Keratinocyte (primary cell): ENCODE measurements at regions not wholly inside any gene's neighbourhood (a gene's known extent, or its start where the extent isn't known, plus 50 kb on each side); places are given as distances from the start of the nearest gene placed in this dataset.

ENCODE experiments used
- DNase-seq: peaks from one replicate; pipeline ENCODE4 v3.0.0-alpha.2; 2011; ENCODE audit warnings: low read depth, missing footprints, low spot score
- FAIRE-seq: peaks from 2 replicates; lab custom pipeline; 2011; peaks lifted over from hg19 to GRCh38; lab: Jason Lieb, UNC
- H2AFZ ChIP-seq: 2 replicates; pipeline ENCODE4 v1.6.0; 2012; ENCODE audit warnings: low read length, control low read depth, inconsistent platforms; ENCODE audit not compliant: control insufficient read depth
- H3K27ac ChIP-seq: 2 replicates; pipeline ENCODE4 v1.5.1; 2011; ENCODE audit warnings: low read length; ENCODE audit not compliant: control insufficient read depth, insufficient read depth
- H3K27me3 ChIP-seq: 3 replicates; pipeline ENCODE4 v1.6.0; 2011; ENCODE audit warnings: low read length; ENCODE audit not compliant: control insufficient read depth, insufficient read depth; ENCODE audit errors: extremely low read depth
- H3K36me3 ChIP-seq, 2 experiments: 2 replicates in 1 of 2; 3 replicates in 1 of 2; pipeline ENCODE4 v1.5.1; 2011; ENCODE audit warnings: low read length in 2 of 2, mild to moderate bottlenecking in 1 of 2; ENCODE audit not compliant: control insufficient read depth in 2 of 2, insufficient read depth in 2 of 2; ENCODE audit errors: extremely low read depth in 1 of 2
- H3K4me1 ChIP-seq: 3 replicates; pipeline ENCODE4 v1.5.1; 2011; ENCODE audit warnings: low read length; ENCODE audit not compliant: control insufficient read depth, insufficient read depth; ENCODE audit errors: extremely low read depth
- H3K4me2 ChIP-seq: 3 replicates; pipeline ENCODE4 v1.6.0; 2011; ENCODE audit warnings: low read depth, low read length; ENCODE audit not compliant: control insufficient read depth, insufficient read depth; ENCODE audit errors: extremely low read depth
- H3K4me3 ChIP-seq, 3 experiments: fragments of 200-600 bp in 1 of 3; sonication (generic) in 1 of 3; 2 replicates in 2 of 3; 3 replicates in 1 of 3; pipeline ENCODE4 v1.5.1; 2011 to 2016; ENCODE audit warnings: low read length in 3 of 3, mild to moderate bottlenecking in 3 of 3, control low read depth in 2 of 3, inconsistent platforms in 1 of 3, low read depth in 1 of 3, mixed read lengths in 1 of 3, mixed run types in 1 of 3, moderate library complexity in 1 of 3; ENCODE audit not compliant: control insufficient read depth in 2 of 3, insufficient read depth in 2 of 3; ENCODE audit errors: extremely low read depth in 1 of 3
- H3K79me2 ChIP-seq: 2 replicates; pipeline ENCODE4 v1.6.0; 2012; ENCODE audit warnings: low read length; ENCODE audit not compliant: control insufficient read depth, insufficient read depth
- H3K9ac ChIP-seq: 3 replicates; pipeline ENCODE4 v1.6.0; 2011; ENCODE audit warnings: low read length; ENCODE audit not compliant: control insufficient read depth, insufficient read depth; ENCODE audit errors: extremely low read depth
- H3K9me1 ChIP-seq: 3 replicates; pipeline ENCODE4 v1.6.0; 2011; ENCODE audit warnings: low read length; ENCODE audit not compliant: control insufficient read depth, insufficient read depth; ENCODE audit errors: extremely low read depth
- H3K9me3 ChIP-seq: 2 replicates; pipeline ENCODE4 v1.5.1; 2012; ENCODE audit warnings: low read depth, low read length; ENCODE audit not compliant: control insufficient read depth
- H4K20me1 ChIP-seq: 3 replicates; pipeline ENCODE4 v1.6.0; 2011; ENCODE audit warnings: low read length; ENCODE audit not compliant: control insufficient read depth, insufficient read depth; ENCODE audit errors: extremely low read depth
- EZH2 ChIP-seq: IDR thresholded peaks from one replicate; pipeline ENCODE4 v1.6.1; 2012; ENCODE audit warnings: inconsistent platforms, mild to moderate bottlenecking, low read length, moderate library complexity
- dilution Hi-C: fragments of 300-500 bp; cut with MboI; formaldehyde crosslinking; loops from one replicate; pipeline ENCODE4 v1.7.0; 2020; ENCODE audit warnings: low sequenced_read_pairs; ENCODE audit not compliant: extremely low pct_ligation_motif_present
- TF ChIP-seq, protein P1 (sequence below), 3 experiments: IDR thresholded peaks in 1 of 3; conservative IDR thresholded peaks in 1 of 3; optimal IDR thresholded peaks in 1 of 3; 2 replicates in 2 of 3; 3 replicates in 1 of 3; pipeline versions ENCODE3 to v1.5.1; 2011; ENCODE audit warnings: low read length in 3 of 3, mild to moderate bottlenecking in 3 of 3, moderate library complexity in 2 of 3, control low read depth in 1 of 3, inconsistent platforms in 1 of 3; ENCODE audit not compliant: insufficient read depth in 2 of 3; ENCODE audit errors: extremely low read depth in 1 of 3

DNA sequence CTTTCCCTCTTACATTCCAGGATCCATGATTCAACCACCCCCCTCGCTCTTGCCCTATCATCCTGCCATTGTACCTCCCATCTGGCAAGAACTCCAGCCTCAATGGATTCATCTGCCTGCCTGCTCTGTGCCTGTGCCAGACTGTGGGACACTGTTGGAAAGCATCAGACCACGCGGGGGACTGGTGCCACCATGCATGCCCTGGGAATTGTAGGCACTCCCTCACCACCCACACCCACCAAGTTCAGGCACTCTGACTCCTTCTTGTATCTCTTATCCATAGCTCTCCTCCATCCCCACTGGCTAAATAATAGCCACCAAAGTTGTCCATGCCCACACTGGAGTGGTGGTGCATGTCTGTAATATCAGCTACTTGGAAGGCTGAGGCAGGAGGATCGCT lies 143.8 kb downstream of the TPRA1 start:
- no peaks in the 10 kb centered on the region for H4K20me1 ChIP-seq
- H3K79me2 ChIP-seq = no peaks in the 10 kb centered on the region
- no peak overlapping the region for H3K4me3 ChIP-seq
- TF ChIP-seq, protein P1, sequence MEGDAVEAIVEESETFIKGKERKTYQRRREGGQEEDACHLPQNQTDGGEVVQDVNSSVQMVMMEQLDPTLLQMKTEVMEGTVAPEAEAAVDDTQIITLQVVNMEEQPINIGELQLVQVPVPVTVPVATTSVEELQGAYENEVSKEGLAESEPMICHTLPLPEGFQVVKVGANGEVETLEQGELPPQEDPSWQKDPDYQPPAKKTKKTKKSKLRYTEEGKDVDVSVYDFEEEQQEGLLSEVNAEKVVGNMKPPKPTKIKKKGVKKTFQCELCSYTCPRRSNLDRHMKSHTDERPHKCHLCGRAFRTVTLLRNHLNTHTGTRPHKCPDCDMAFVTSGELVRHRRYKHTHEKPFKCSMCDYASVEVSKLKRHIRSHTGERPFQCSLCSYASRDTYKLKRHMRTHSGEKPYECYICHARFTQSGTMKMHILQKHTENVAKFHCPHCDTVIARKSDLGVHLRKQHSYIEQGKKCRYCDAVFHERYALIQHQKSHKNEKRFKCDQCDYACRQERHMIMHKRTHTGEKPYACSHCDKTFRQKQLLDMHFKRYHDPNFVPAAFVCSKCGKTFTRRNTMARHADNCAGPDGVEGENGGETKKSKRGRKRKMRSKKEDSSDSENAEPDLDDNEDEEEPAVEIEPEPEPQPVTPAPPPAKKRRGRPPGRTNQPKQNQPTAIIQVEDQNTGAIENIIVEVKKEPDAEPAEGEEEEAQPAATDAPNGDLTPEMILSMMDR (optimal IDR thresholded peaks at IDR 0.05 in 1 of 3, IDR thresholded peaks at IDR 0.05 in 1 of 3, conservative IDR thresholded peaks at IDR 0.05 in 1 of 3; ENCODE audit: extremely low read depth in 1 of 3, insufficient read depth in 2 of 3, low read length in 3 of 3) = no peak
- TF ChIP-seq EZH2 = no peak
- no peak overlapping the region for H3K27ac ChIP-seq
- no peaks in the 10 kb centered on the region for H3K9me3 ChIP-seq
- DNase-seq (no peak), FAIRE-seq (no peak)
- H2AFZ ChIP-seq = no peak overlapping the region
- H3K4me2 ChIP-seq = no peak overlapping the region
- H3K9ac ChIP-seq = no peak overlapping the region
- H3K27me3 ChIP-seq = no peaks in the 10 kb centered on the region
- dilution Hi-C loops = no loop called here
- peaks cover 12% of the 10 kb centered on the region for H3K4me1 ChIP-seq
- no peaks in the 10 kb centered on the region for H3K9me1 ChIP-seq
- no peaks in the 10 kb centered on the region for H3K36me3 ChIP-seq

DNA sequence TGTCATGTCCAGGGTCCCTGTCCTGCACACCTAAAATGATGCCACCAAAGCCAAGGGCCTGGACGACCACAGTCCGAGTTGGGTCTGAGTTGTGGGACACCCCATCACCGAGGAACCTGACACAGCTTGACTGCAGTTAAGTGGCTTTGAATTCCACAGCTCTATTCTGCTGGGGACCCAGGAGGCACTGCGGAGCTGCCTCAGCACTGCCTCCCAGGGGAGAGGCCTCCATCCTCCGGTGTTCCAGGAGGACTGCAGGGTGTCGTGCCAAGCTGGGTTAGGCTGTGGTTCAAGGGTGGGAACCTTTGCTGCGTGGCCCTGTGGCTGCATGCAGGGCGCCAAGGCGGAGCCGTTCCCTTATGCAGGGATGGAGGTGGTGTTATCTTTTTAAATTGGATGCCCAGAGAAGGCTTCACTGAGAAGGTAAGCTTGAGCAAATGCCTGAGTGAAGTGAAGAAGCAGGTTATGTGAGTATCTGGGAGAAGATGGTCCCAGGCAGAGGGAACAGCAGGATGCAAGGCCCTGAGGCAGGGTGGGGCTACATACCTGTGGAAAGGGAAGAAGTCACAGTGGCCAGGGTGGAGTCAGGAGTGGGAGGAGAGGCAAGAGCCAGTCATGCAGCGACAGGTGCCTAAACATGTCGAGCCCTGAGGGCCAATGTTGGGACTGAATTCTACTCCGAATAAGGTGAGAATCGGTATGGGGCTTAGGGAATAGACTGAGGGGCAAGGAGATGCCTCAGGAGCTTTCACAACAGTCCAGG lies 144.8 kb downstream of the TPRA1 start:
- Histone ChIP-seq H3K9ac (no peak overlapping the region), H2AFZ (no peak overlapping the region), H3K9me3 (no peaks in the 10 kb centered on the region), H3K9me1 (no peaks in the 10 kb centered on the region), H4K20me1 (no peaks in the 10 kb centered on the region), H3K27ac (no peak overlapping the region), H3K4me3 (no peak overlapping the region), H3K27me3 (no peaks in the 10 kb centered on the region), H3K79me2 (no peaks in the 10 kb centered on the region), H3K4me1 (peaks cover 12% of the 10 kb centered on the region), H3K4me2 (no peak overlapping the region), H3K36me3 (no peaks in the 10 kb centered on the region)
- dilution Hi-C loops = no loop called here
- DNase-seq = no peak
- FAIRE-seq = peak; percentile 69
- TF ChIP-seq, protein P1 (optimal IDR thresholded peaks at IDR 0.05 in 1 of 3, IDR thresholded peaks at IDR 0.05 in 1 of 3, conservative IDR thresholded peaks at IDR 0.05 in 1 of 3; ENCODE audit: extremely low read depth in 1 of 3, insufficient read depth in 2 of 3, low read length in 3 of 3) = peak in 2 of 3 experiments; percentile 26 to 59
- no peak for TF ChIP-seq EZH2
